A673 (cell line): ENCODE measurements at regions not wholly inside any gene's neighbourhood (a gene's known extent, or its start where the extent isn't known, plus 50 kb on each side); places are given as distances from the start of the nearest gene placed in this dataset.

Source experiments
- BruUV-seq: library from RNA; stranded (reverse); fragments of 400-500 nt; replicated peaks from 2 replicates; lab custom pipeline; 2021; lab: Mats Ljungman, UMichigan
- CTCF ChIA-PET: fragments of 300-600 bp; sonication (Branson Sonifier 250); formaldehyde crosslinking; loops from one replicate; lab custom pipeline; 2022; ENCODE audit warnings: antibody characterized with exemption; lab: Charles Lee
- POLR2A ChIA-PET: fragments of 300-600 bp; sonication (Branson Sonifier 250); formaldehyde crosslinking; loops from one replicate; lab custom pipeline; 2022; ENCODE audit warnings: antibody characterized with exemption; ENCODE audit not compliant: low non-redundant PET; lab: Charles Lee
- DNase-seq: peaks from one replicate; pipeline ENCODE4 v3.0.0-alpha.2; 2015; ENCODE audit warnings: low spot score
- H3K27ac ChIP-seq: fragments of 200-600 bp; sonication (generic); 2 replicates; pipeline ENCODE4 v1.5.1; 2016; ENCODE audit warnings: mixed run types, low read depth, mild to moderate bottlenecking, mixed read lengths, antibody characterized with exemption, low read length; ENCODE audit not compliant: poor library complexity, severe bottlenecking
- H3K27me3 ChIP-seq: fragments of 200-600 bp; sonication (generic); replicated peaks from 2 replicates; pipeline ENCODE4 v1.6.1; 2017; ENCODE audit warnings: mixed run types, low read depth, mild to moderate bottlenecking, mixed read lengths, antibody characterized with exemption, low read length; ENCODE audit not compliant: insufficient read depth, poor library complexity
- H3K36me3 ChIP-seq: fragments of 200-600 bp; sonication (generic); 2 replicates; pipeline ENCODE4 v1.6.1; 2016; ENCODE audit warnings: mixed run types, mild to moderate bottlenecking, mixed read lengths, antibody characterized with exemption, low read length; ENCODE audit not compliant: insufficient read depth, poor library complexity, severe bottlenecking
- H3K4me1 ChIP-seq: fragments of 200-600 bp; sonication (generic); 2 replicates; pipeline ENCODE4 v1.6.1; 2017; ENCODE audit warnings: mixed run types, mild to moderate bottlenecking, mixed read lengths, antibody characterized with exemption, low read length; ENCODE audit not compliant: insufficient read depth, poor library complexity, severe bottlenecking
- H3K4me3 ChIP-seq: fragments of 200-600 bp; sonication (generic); 2 replicates; pipeline ENCODE4 v1.5.1; 2016; ENCODE audit warnings: low read depth, mixed run types, mild to moderate bottlenecking, mixed read lengths, low read length; ENCODE audit not compliant: poor library complexity, severe bottlenecking
- H3K9me3 ChIP-seq: fragments of 200-600 bp; sonication (generic); 2 replicates; pipeline ENCODE4 v1.6.1; 2016; ENCODE audit warnings: mixed run types, low read depth, mild to moderate bottlenecking, mixed read lengths, antibody characterized with exemption, low read length; ENCODE audit not compliant: poor library complexity, severe bottlenecking
- EZH2 ChIP-seq: fragments of 200-600 bp; sonication (generic); IDR thresholded peaks from 2 replicates; pipeline ENCODE4 v1.6.1; 2017; ENCODE audit warnings: borderline replicate concordance, low read depth, mild to moderate bottlenecking, mixed read lengths, antibody characterized with exemption, low read length; ENCODE audit not compliant: poor library complexity, severe bottlenecking
- intact Hi-C: fragments of 100-400 bp; cut with micrococcal nuclease; formaldehyde crosslinking; loops from one replicate; pipeline ENCODE4 v1.10.0; 2022; ENCODE audit not compliant: unreplicated experiment
- TF ChIP-seq, protein P1 (sequence below): fragments of 300-800, 200-600 bp; sonication (generic); conservative IDR thresholded peaks from 2 replicates; pipeline ENCODE4 v1.5.1; 2017; ENCODE audit warnings: low read depth, mild to moderate bottlenecking, antibody characterized with exemption, low read length, moderate library complexity, mixed read lengths

DNA sequence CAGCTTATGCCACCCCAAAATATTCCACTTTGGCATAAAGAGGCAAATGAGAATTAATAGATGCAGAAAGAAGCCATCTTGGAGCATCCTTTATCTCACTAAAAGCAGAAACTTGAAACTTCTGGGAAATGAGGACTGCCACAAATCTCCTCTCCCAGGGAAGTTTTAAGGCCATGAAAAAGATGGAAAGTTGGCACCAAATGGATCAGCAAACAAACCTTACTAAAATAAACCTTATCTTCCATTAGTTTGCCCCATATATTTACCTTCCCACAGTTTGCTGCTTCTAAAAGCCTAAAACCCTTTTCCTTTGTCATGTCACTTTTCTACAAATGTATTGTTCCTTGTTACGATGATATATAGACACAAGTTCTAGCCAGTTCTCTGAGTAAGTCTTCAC lies 340.0 kb upstream of the USP15 start:
- H3K36me3 ChIP-seq: no peaks in the 10 kb centered on the region
- TF ChIP-seq, protein P1, sequence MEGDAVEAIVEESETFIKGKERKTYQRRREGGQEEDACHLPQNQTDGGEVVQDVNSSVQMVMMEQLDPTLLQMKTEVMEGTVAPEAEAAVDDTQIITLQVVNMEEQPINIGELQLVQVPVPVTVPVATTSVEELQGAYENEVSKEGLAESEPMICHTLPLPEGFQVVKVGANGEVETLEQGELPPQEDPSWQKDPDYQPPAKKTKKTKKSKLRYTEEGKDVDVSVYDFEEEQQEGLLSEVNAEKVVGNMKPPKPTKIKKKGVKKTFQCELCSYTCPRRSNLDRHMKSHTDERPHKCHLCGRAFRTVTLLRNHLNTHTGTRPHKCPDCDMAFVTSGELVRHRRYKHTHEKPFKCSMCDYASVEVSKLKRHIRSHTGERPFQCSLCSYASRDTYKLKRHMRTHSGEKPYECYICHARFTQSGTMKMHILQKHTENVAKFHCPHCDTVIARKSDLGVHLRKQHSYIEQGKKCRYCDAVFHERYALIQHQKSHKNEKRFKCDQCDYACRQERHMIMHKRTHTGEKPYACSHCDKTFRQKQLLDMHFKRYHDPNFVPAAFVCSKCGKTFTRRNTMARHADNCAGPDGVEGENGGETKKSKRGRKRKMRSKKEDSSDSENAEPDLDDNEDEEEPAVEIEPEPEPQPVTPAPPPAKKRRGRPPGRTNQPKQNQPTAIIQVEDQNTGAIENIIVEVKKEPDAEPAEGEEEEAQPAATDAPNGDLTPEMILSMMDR: no peak
- no peak for TF ChIP-seq EZH2
- H3K27ac ChIP-seq: no peak overlapping the region
- no TSS peak for BruUV-seq
- intact Hi-C loops: no loop called here
- no peaks in the 10 kb centered on the region for H3K9me3 ChIP-seq
- ChIA-PET POLR2A (no interaction called here), CTCF (no interaction called here)
- H3K4me3 ChIP-seq: no peak overlapping the region
- no peaks in the 10 kb centered on the region for H3K27me3 ChIP-seq
- no peak for DNase-seq
- H3K4me1 ChIP-seq: peaks cover 5% of the 10 kb centered on the region

DNA sequence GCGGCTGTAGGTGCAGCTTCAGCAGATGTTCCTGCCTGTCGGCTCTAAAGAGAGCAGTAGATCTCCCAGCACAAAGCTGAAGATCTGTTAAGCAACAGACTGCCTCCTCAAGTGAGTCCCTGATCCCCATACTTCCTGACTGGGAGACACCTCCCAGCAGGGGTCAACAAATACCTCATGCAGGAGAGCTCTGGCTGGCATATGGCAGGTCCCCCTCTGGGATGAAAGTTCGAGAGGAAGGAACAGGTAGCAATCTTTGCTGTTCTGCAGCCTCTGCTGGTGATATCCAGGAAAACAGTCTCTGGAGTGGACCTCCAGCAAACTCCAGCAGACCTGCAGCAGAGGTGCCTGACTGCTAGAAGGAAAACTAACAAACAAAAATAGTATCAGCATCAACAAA lies 337.1 kb upstream of the USP15 start:
- Histone ChIP-seq H3K27me3 (no peaks in the 10 kb centered on the region), H3K9me3 (no peaks in the 10 kb centered on the region), H3K4me3 (no peak overlapping the region), H3K27ac (no peak overlapping the region), H3K36me3 (no peaks in the 10 kb centered on the region), H3K4me1 (no peaks in the 10 kb centered on the region)
- DNase-seq: no peak
- TF ChIP-seq, protein P1: 0 out of 2 replicates have a peak, but pooled peaks have one; percentile 9
- no peak for TF ChIP-seq EZH2
- ChIA-PET CTCF (no interaction called here), POLR2A (no interaction called here)
- no TSS peak for BruUV-seq
- intact Hi-C loops: no loop called here

DNA sequence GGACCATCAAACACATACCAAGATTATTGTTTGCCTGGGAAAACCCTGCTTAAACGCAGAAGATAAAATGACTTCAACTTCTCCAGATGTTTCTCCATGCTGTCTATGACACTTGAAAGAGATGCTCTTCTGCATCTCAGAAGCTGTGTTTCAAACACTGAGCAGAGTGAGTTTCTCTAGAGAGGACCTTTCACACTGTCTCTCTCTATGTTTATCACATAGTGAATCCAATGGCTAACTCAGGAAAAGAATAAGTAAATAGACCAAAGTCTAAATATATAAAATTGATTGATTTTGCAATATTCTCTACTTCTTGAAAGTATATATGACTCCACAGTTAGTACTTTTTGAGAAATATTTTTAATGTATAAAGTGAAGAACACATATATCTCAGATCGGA lies 325.6 kb upstream of the USP15 start:
- H3K27me3 ChIP-seq: no peaks in the 10 kb centered on the region
- intact Hi-C loops: no loop called here
- BruUV-seq: no TSS peak
- H3K36me3 ChIP-seq: no peaks in the 10 kb centered on the region
- no peak overlapping the region for H3K4me3 ChIP-seq
- CTCF ChIA-PET: no interaction called here
- H3K9me3 ChIP-seq: no peaks in the 10 kb centered on the region
- peaks cover 12% of the 10 kb centered on the region for H3K4me1 ChIP-seq
- DNase-seq: no peak
- TF ChIP-seq, protein P1: no peak
- TF ChIP-seq EZH2: no peak
- POLR2A ChIA-PET: no interaction called here
- no peak overlapping the region for H3K27ac ChIP-seq
